ENCODE measurements at regions not wholly inside any gene's neighbourhood (a gene's known extent, or its start where the extent isn't known, plus 50 kb on each side); places are given as distances from the start of the nearest gene placed in this dataset.

GRCh38 chr1:36669262-36669661 lies 186.5 kb upstream of the CSF3R start:
- Histone ChIP-seq H3K4me3 (no peak overlapping the region), H3K9me3 (no peaks in the 10 kb centered on the region), H3K27ac (no peak overlapping the region), H3K4me2 (no peak overlapping the region), H3K4me1 (no peaks in the 10 kb centered on the region)
- TF ChIP-seq FOXS1 (CRISPR knock-in tag; IDR thresholded peaks at IDR 0.05) (no peak), CBX8 (IDR thresholded peaks at IDR 0.05) (no peak)
- DNase-seq (ENCODE audit: low read depth in 1 of 2, low spot score in 1 of 2) = no peak
- no peak for FAIRE-seq
- 38% methylated on average over 4 of the region's 9 CpGs for WGBS (ENCODE audit: missing lambda C conversion rate)
- CTCF ChIA-PET = interaction anchor here (1.5 kb wide), 1 partner anchor 18 kb away, joined by 3 read pairs; no protein-coding TSS in a partner anchor
- POLR2A ChIA-PET = no interaction called here
- no peak for ATAC-seq

- H3K27ac ChIP-seq = no peak overlapping the region
- WGBS (ENCODE audit: missing lambda C conversion rate) = 4% methylated on average over 4 of the region's 4 CpGs
- ChIA-PET POLR2A (no interaction called here), CTCF (interaction anchor here (1.1 to 1.5 kb wide), 2 partner anchors 17 to 91 kb away, joined by 3 read pairs; no protein-coding TSS in a partner anchor)
- DNase-seq (ENCODE audit: low read depth in 1 of 2, low spot score in 1 of 2) = no peak
- H3K4me1 ChIP-seq = no peaks in the 10 kb centered on the region
- no peak overlapping the region for H3K4me3 ChIP-seq
- FAIRE-seq = no peak
- no peak for ATAC-seq
- TF ChIP-seq SMC3 (IDR thresholded peaks at IDR 0.05) = no peak
- no peak for TF ChIP-seq CEBPB (IDR thresholded peaks at IDR 0.05)
- no peak for TF ChIP-seq ZSCAN20 (CRISPR knock-in tag; IDR thresholded peaks at IDR 0.05)
- H3K4me2 ChIP-seq = no peak overlapping the region
- H3K9me3 ChIP-seq = no peaks in the 10 kb centered on the region
These were observed 185.1 kb upstream of the CSF3R start for GRCh38 chr1:36667836-36668235.

- ChIA-PET POLR2A (no interaction called here), CTCF (interaction anchor here (1.1 kb wide), 1 partner anchor 91 kb away, joined by 3 read pairs; no protein-coding TSS in a partner anchor)
- Histone ChIP-seq H3K4me1 (no peaks in the 10 kb centered on the region), H3K9me3 (no peaks in the 10 kb centered on the region), H3K4me2 (no peak overlapping the region), H3K27ac (no peak overlapping the region), H3K4me3 (no peak overlapping the region)
- 2% methylated on average over 3 of the region's 3 CpGs for WGBS (ENCODE audit: missing lambda C conversion rate)
- FAIRE-seq (no peak), ATAC-seq (no peak), DNase-seq (ENCODE audit: low read depth in 1 of 2, low spot score in 1 of 2) (no peak)
- TF ChIP-seq PBX3 (IDR thresholded peaks at IDR 0.05) = no peak
These were observed 184.5 kb upstream of the CSF3R start for GRCh38 chr1:36667256-36667655.

GRCh38 chr1:36665478-36666080 lies 182.9 kb upstream of the CSF3R start:
- no peak for FAIRE-seq
- POLR2A ChIA-PET = no interaction called here
- Histone ChIP-seq H3K4me3 (no peak overlapping the region), H3K4me1 (no peaks in the 10 kb centered on the region), H3K4me2 (no peak overlapping the region), H3K27ac (no peak overlapping the region), H3K9me3 (no peaks in the 10 kb centered on the region)
- TF ChIP-seq JUNB (IDR thresholded peaks at IDR 0.05) (no peak), RAD21 (conservative IDR thresholded peaks at IDR 0.05 in 1 of 2, IDR thresholded peaks at IDR 0.05 in 1 of 2) (no peak), RNF2 (IDR thresholded peaks at IDR 0.05; ENCODE audit: borderline replicate concordance, low read depth) (no peak), KDM5A (IDR thresholded peaks at IDR 0.05) (no peak), MAZ (IDR thresholded peaks at IDR 0.05; ENCODE audit: borderline replicate concordance, low read depth, low read length) (no peak), EHMT2 (IDR thresholded peaks at IDR 0.05; ENCODE audit: low read depth) (no peak), HDAC2 (IDR thresholded peaks at IDR 0.05) (no peak), FOSB (CRISPR knock-in tag; IDR thresholded peaks at IDR 0.05) (no peak), RFX5 (IDR thresholded peaks at IDR 0.05) (no peak), RCOR1 (IDR thresholded peaks at IDR 0.05; ENCODE audit: low read depth, low read length) (no peak), HEYL (CRISPR knock-in tag; IDR thresholded peaks at IDR 0.05) (no peak), ZSCAN20 (CRISPR knock-in tag; IDR thresholded peaks at IDR 0.05) (no peak), PBX3 (IDR thresholded peaks at IDR 0.05) (no peak), E2F6 (IDR thresholded peaks at IDR 0.05; ENCODE audit: borderline replicate concordance, low read depth) (no peak), GATA3 (IDR thresholded peaks at IDR 0.05; ENCODE audit: borderline replicate concordance) (no peak), KDM1A (IDR thresholded peaks at IDR 0.05; ENCODE audit: low read depth) (no peak), FOXS1 (CRISPR knock-in tag; IDR thresholded peaks at IDR 0.05) (no peak), JUN (IDR thresholded peaks at IDR 0.05) (no peak)
- ATAC-seq = no peak
- CTCF ChIA-PET = no interaction called here
- DNase-seq (ENCODE audit: low read depth in 1 of 2, low spot score in 1 of 2) = no peak
- 11% methylated on average over 8 of the region's 9 CpGs for WGBS (ENCODE audit: missing lambda C conversion rate)

Data from A549 (cell line).